ENCODE measurements at regions not wholly inside any gene's neighbourhood (a gene's known extent, or its start where the extent isn't known, plus 50 kb on each side); places are given as distances from the start of the nearest gene placed in this dataset.

GRCh38 chr1:17999884-18000283 is 107.7 kb upstream of the IGSF21 start:
- TF ChIP-seq CTCF (IDR thresholded peaks at IDR 0.05) (no peak), POLR2A (IDR thresholded peaks at IDR 0.05) (no peak), POLR2AphosphoS5 (IDR thresholded peaks at IDR 0.05) (no peak)

All from breast epithelium (tissue), 3 donors.